ENCODE measurements at regions not wholly inside any gene's neighbourhood (a gene's known extent, or its start where the extent isn't known, plus 50 kb on each side); places are given as distances from the start of the nearest gene placed in this dataset.

- no peak for TF ChIP-seq MLLT1 (IDR thresholded peaks at IDR 0.05)
- TF ChIP-seq SREBF1 (IDR thresholded peaks at IDR 0.05; ENCODE audit: borderline replicate concordance, low read depth, low read length), result no peak
- no peak for TF ChIP-seq ZBTB34 (CRISPR knock-in tag; IDR thresholded peaks at IDR 0.05)
- TF ChIP-seq FUS (optimal IDR thresholded peaks at IDR 0.05; ENCODE audit: low read depth, low read length), result no peak
- no peak for TF ChIP-seq LCOR (CRISPR knock-in tag; IDR thresholded peaks at IDR 0.05)
Observed at GRCh38 chrX:82442281-82442680, 1065.8 kb upstream of the POU3F4 start (continued).

GRCh38 chrX:82451725-82452124, 1056.4 kb upstream of the POU3F4 start:
- ChIA-PET CTCF (ENCODE audit: low intra/inter-chr PET ratio) (no interaction called here), POLR2A (no interaction called here)
- 3% methylated on average over 4 of the region's 4 CpGs for WGBS (ENCODE audit: insufficient coverage, low coverage, missing lambda C conversion rate)
- Histone ChIP-seq H3K4me2 (ENCODE audit: insufficient read depth, low read length) (no peak overlapping the region), H3K4me1 (replicated peaks in 1 of 2; ENCODE audit: control insufficient read depth in 2 of 2, insufficient read depth in 2 of 2, low read length in 2 of 2) (no peaks in the 10 kb centered on the region), H2AFZ (ENCODE audit: low read depth, low read length) (no peak overlapping the region), H3K36me3 (ENCODE audit: control insufficient read depth, insufficient read depth, low read length) (no peaks in the 10 kb centered on the region), H3K27me3 (ENCODE audit: control insufficient read depth in 2 of 2, insufficient read depth in 2 of 2, low read length in 2 of 2) (no peaks in the 10 kb centered on the region), H3K9ac (ENCODE audit: insufficient read depth in 1 of 2, low read depth in 2 of 2, low read length in 2 of 2) (no peak overlapping the region), H3K9me1 (ENCODE audit: control insufficient read depth, insufficient read depth, low read length) (no peaks in the 10 kb centered on the region), H3K27ac (ENCODE audit: extremely low read depth, low read depth, low read length) (no peak overlapping the region), H3K4me3 (no peak overlapping the region), H3K9me3 (replicated peaks; ENCODE audit: control insufficient read depth, insufficient read depth, low read depth, low read length) (no peaks in the 10 kb centered on the region), H3K79me2 (ENCODE audit: control insufficient read depth, insufficient read depth, low read length) (no peaks in the 10 kb centered on the region), H4K20me1 (replicated peaks; ENCODE audit: control insufficient read depth, insufficient read depth, low read length) (no peaks in the 10 kb centered on the region)
- BruUV-seq (replicated peaks), result no TSS peak
- in situ Hi-C loops (cut with MboI), result no loop called here
- FAIRE-seq (no peak), DNase-seq (ENCODE audit: extremely low read depth in 1 of 4, low spot score in 3 of 4) (no peak), ATAC-seq (no peak)
- intact Hi-C loops (cut with micrococcal nuclease), result no loop called here
- TF ChIP-seq TFE3 (CRISPR knock-in tag; IDR thresholded peaks at IDR 0.05), result no peak
- no peak for TF ChIP-seq GTF2F1 (IDR thresholded peaks at IDR 0.05; ENCODE audit: low read depth, low read length)
- no peak for TF ChIP-seq TBP (optimal IDR thresholded peaks at IDR 0.05; ENCODE audit: low read depth, low read length)
- TF ChIP-seq FOXA3 (CRISPR knock-in tag; conservative IDR thresholded peaks at IDR 0.05 in 1 of 2, IDR thresholded peaks at IDR 0.05 in 1 of 2), result no peak
- TF ChIP-seq IRF1 (CRISPR knock-in tag; IDR thresholded peaks at IDR 0.05; ENCODE audit: borderline replicate concordance), result no peak
- TF ChIP-seq U2AF1 (optimal IDR thresholded peaks at IDR 0.05; ENCODE audit: low read depth, low read length), result no peak
- TF ChIP-seq MAFG (tag; conservative IDR thresholded peaks at IDR 0.05), result no peak
- no peak for TF ChIP-seq ZNF175 (CRISPR knock-in tag; IDR thresholded peaks at IDR 0.05; ENCODE audit: low read depth)
